ENCODE measurements at regions not wholly inside any gene's neighbourhood (a gene's known extent, or its start where the extent isn't known, plus 50 kb on each side); places are given as distances from the start of the nearest gene placed in this dataset.

- no peak for DNase-seq
These were observed 68.7 kb upstream of the CMC1 start for GRCh38 chr3:28172748-28173147.

DNA sequence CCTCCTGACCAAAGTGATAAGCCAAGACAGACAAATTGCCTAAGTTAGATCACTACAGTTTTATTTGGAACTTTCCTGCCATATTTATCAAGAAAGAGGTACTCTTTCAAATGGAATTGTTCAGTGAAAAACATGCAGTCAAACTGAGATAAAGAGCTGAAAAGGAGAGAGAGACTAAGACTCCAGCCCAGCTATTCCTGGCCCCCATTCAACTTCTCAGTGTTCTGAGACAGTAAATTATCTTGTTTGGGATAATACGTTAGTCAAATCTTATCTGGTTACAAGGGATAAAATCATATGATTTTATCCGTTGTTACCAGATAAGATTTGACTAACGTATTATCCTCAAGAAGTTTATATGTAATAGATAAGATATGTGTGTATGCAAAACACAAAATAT, 67.6 kb upstream of the CMC1 start:
- no peak for DNase-seq

DNA sequence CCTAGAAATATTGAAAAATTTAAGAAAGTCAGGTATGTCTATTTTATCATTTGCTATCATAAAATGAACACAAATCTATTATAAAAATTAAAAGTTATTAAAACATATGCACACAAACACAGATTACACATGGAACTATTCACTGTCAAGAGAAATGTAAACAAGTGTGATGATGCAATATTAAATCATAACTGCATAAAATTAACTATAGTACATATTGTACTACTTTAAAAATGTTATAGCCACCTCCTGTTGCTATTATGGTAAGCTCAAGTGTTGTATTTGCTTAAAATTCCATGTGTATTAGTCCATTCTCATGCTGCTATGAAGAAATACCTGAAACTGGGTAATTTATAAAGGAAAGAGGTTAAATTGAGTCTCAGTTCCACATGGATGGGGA, 54.7 kb upstream of the CMC1 start:
- no peak for DNase-seq

DNA sequence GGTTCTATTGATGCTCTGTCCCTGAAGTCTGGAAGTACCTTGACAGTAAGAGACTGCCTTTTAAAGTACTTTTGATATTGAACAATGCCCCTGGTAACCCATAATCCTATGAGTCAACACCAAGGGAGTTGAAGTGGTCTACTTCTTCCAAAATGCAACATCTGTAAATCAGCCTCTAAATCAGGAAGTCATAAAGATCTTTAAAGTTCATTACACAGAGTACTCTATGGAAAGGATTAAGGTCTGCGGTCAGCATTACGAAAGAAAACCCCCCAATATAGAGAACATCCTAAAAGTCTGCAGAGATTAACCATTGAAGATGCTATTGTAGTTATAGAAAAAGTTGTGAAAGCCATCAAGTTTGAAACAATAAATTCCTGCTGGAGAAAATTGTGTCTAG, 52.7 kb upstream of the CMC1 start:
- DNase-seq = no peak

- DNase-seq = no peak
These were observed 50.1 kb upstream of the CMC1 start for GRCh38 chr3:28191363-28191762.

All from stimulated activated CD4-positive, alpha-beta T cell treated with anti-CD3 and anti-CD28 coated beads, Interleukin-1b, Interleukin-23, amount 100 ng/mL, for 48 hours (primary cell).